B cell (primary cell): ENCODE measurements at regions not wholly inside any gene's neighbourhood (a gene's known extent, or its start where the extent isn't known, plus 50 kb on each side); places are given as distances from the start of the nearest gene placed in this dataset.

Experiments
- ATAC-seq: fragments of 200-7000 bp; cut with Tn5 transposase; one replicate; pipeline ENCODE4 v1.10.0; 2021; ENCODE audit warnings: low read depth, mild to moderate bottlenecking, moderate number of reproducible peaks, moderate library complexity
- CTCF ChIA-PET: fragments of 350-600 bp; sonication (Branson Sonifier 250); formaldehyde crosslinking; loops from one replicate; lab custom pipeline; 2021; ENCODE audit warnings: antibody characterized with exemption, inconsistent platforms; lab: Charles Lee
- POLR2A ChIA-PET: fragments of 350-600 bp; sonication (Branson Sonifier 250); formaldehyde crosslinking; loops from one replicate; lab custom pipeline; 2021; ENCODE audit warnings: antibody characterized with exemption; lab: Charles Lee
- DNase-seq: peaks from one replicate; pipeline ENCODE4 v3.0.0; 2013
- H2AFZ ChIP-seq: 2 replicates; pipeline ENCODE4 v1.6.1; 2012; ENCODE audit warnings: mild to moderate bottlenecking, low read depth, low read length; ENCODE audit not compliant: insufficient read depth, poor library complexity, severe bottlenecking
- H3K27ac ChIP-seq, 2 donors: 1 replicate in 1 of 2; 2 replicates in 1 of 2; pipeline ENCODE4 v1.5.1; 2012 to 2013; ENCODE audit warnings: low read length in 2 of 2, mild to moderate bottlenecking in 2 of 2, moderate library complexity in 1 of 2
- H3K27me3 ChIP-seq, 4 experiments: fragments of 200-600 bp in 1 of 4; sonication (generic) in 1 of 4; replicated peaks in 1 of 4; 1 replicate in 2 of 4; 2 replicates in 2 of 4; pipeline versions ENCODE4 v1.6.1 to v1.7.0; 2013 to 2016; ENCODE audit warnings: low read length in 3 of 4, mild to moderate bottlenecking in 2 of 4, mixed read lengths in 1 of 4, moderate library complexity in 1 of 4; ENCODE audit not compliant: insufficient read depth in 4 of 4, control insufficient read depth in 3 of 4; ENCODE audit errors: control extremely low read depth in 1 of 4
- H3K36me3 ChIP-seq, 2 experiments: replicated peaks in 1 of 2; 1 replicate in 1 of 2; 2 replicates in 1 of 2; pipeline versions ENCODE4 v1.6.1 to v1.7.1; 2013; ENCODE audit warnings: low read length in 1 of 2; ENCODE audit not compliant: insufficient read depth in 2 of 2, control insufficient read depth in 1 of 2; ENCODE audit errors: control extremely low read depth in 1 of 2, extremely low read depth in 1 of 2
- H3K4me1 ChIP-seq, 2 donors: fragments of 200-600 bp in 1 of 2; sonication (generic) in 1 of 2; 1 replicate in 1 of 2; 2 replicates in 1 of 2; pipeline versions ENCODE4 v1.5.1 to v1.6.1; 2013 to 2017; ENCODE audit warnings: low read length in 2 of 2; ENCODE audit not compliant: control insufficient read depth in 2 of 2, insufficient read depth in 2 of 2
- H3K4me2 ChIP-seq: replicated peaks from 2 replicates; pipeline ENCODE3; 2012; ENCODE audit warnings: mild to moderate bottlenecking, low read depth, low read length; ENCODE audit not compliant: poor library complexity, severe bottlenecking
- H3K4me3 ChIP-seq, 5 experiments: fragments of 200-600 bp in 1 of 5; sonication (generic) in 1 of 5; 1 replicate in 3 of 5; 2 replicates in 2 of 5; pipeline versions ENCODE4 v1.5.1 to v1.7.0; 2011 to 2016; ENCODE audit warnings: low read length in 4 of 5, mild to moderate bottlenecking in 4 of 5, low read depth in 2 of 5, control low read depth in 1 of 5, moderate library complexity in 1 of 5; ENCODE audit not compliant: insufficient read depth in 1 of 5; ENCODE audit errors: control extremely low read depth in 1 of 5, extremely low read depth in 1 of 5
- H3K79me2 ChIP-seq: fragments of 200-600 bp; sonication (generic); one replicate; pipeline ENCODE4 v1.6.0; 2016; ENCODE audit warnings: low read length; ENCODE audit not compliant: control insufficient read depth, insufficient read depth
- H3K9ac ChIP-seq: fragments of 200-600 bp; sonication (generic); 2 replicates; pipeline ENCODE4 v1.6.1; 2017; ENCODE audit warnings: mild to moderate bottlenecking, low read length, moderate library complexity
- H3K9me3 ChIP-seq, 3 donors: one replicate each; pipeline versions ENCODE4 v1.6.1 to v1.7.1; 2013; ENCODE audit warnings: low read length in 2 of 3; ENCODE audit not compliant: control insufficient read depth in 2 of 3, insufficient read depth in 1 of 3; ENCODE audit errors: control extremely low read depth in 1 of 3
- H4K20me1 ChIP-seq: 2 replicates; pipeline ENCODE4 v1.6.0; 2012; ENCODE audit warnings: mild to moderate bottlenecking, low read length; ENCODE audit not compliant: insufficient read depth, control insufficient read depth, poor library complexity, severe bottlenecking
- H3K27ac Mint-ChIP-seq: one replicate; pipeline ENCODE4 v1.8.0; 2021; ENCODE audit warnings: mixed read lengths
- H3K27me3 Mint-ChIP-seq: one replicate; pipeline ENCODE4 v1.8.0; 2021; ENCODE audit warnings: mixed read lengths
- H3K4me1 Mint-ChIP-seq: one replicate; pipeline ENCODE4 v1.8.0; 2021; ENCODE audit warnings: mixed read lengths
- H3K4me3 Mint-ChIP-seq: one replicate; pipeline ENCODE4 v1.8.0; 2021; ENCODE audit warnings: mixed read lengths
- H3K9me3 Mint-ChIP-seq: one replicate; pipeline ENCODE4 v1.8.0; 2022; ENCODE audit warnings: mixed read lengths; ENCODE audit not compliant: insufficient read depth
- EZH2 ChIP-seq: IDR thresholded peaks from 2 replicates; pipeline ENCODE4 v1.6.1; 2012; ENCODE audit warnings: borderline replicate concordance, low read depth, mild to moderate bottlenecking, moderate library complexity, low read length; ENCODE audit not compliant: insufficient read depth, poor library complexity, severe bottlenecking
- WGBS: methylation state at CpG from one replicate; pipeline ENCODE4 v1.1.5; 2013; ENCODE audit warnings: missing lambda C conversion rate; ENCODE audit not compliant: insufficient coverage; 5-methylcytosine and 5-hydroxymethylcytosine counted together
- intact Hi-C: fragments of 100-400 bp; cut with micrococcal nuclease; formaldehyde crosslinking; loops from one replicate; pipeline ENCODE4 v1.10.0; 2022
- TF ChIP-seq, protein P1 (sequence below): fragments of 200-600 bp; IDR thresholded peaks from one replicate; pipeline ENCODE4 v1.8.0; 2022; ENCODE audit warnings: antibody characterized with exemption, mild to moderate bottlenecking

GRCh38 chr2:187775196-187775595, 221.0 kb upstream of the TFPI start:
- H3K27ac ChIP-seq, result no peak overlapping the region
- Mint-ChIP-seq H3K27ac (no peak overlapping the region), H3K4me1 (no peaks in the 10 kb centered on the region), H3K27me3 (no peaks in the 10 kb centered on the region), H3K9me3 (no peaks in the 10 kb centered on the region), H3K4me3 (no peak overlapping the region)
- DNase-seq, result no peak
- no peaks in the 10 kb centered on the region for H3K4me1 ChIP-seq
- no peaks in the 10 kb centered on the region for H3K9me3 ChIP-seq
- ATAC-seq, result no peak
- H3K27me3 ChIP-seq, result no peaks in the 10 kb centered on the region
- ChIA-PET CTCF (no interaction called here), POLR2A (no interaction called here)
- H3K4me2 ChIP-seq, result no peak overlapping the region
- intact Hi-C loops, result no loop called here
- H3K9ac ChIP-seq, result no peak overlapping the region
- no peak overlapping the region for H3K4me3 ChIP-seq
- TF ChIP-seq, protein P1, sequence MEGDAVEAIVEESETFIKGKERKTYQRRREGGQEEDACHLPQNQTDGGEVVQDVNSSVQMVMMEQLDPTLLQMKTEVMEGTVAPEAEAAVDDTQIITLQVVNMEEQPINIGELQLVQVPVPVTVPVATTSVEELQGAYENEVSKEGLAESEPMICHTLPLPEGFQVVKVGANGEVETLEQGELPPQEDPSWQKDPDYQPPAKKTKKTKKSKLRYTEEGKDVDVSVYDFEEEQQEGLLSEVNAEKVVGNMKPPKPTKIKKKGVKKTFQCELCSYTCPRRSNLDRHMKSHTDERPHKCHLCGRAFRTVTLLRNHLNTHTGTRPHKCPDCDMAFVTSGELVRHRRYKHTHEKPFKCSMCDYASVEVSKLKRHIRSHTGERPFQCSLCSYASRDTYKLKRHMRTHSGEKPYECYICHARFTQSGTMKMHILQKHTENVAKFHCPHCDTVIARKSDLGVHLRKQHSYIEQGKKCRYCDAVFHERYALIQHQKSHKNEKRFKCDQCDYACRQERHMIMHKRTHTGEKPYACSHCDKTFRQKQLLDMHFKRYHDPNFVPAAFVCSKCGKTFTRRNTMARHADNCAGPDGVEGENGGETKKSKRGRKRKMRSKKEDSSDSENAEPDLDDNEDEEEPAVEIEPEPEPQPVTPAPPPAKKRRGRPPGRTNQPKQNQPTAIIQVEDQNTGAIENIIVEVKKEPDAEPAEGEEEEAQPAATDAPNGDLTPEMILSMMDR, result no peak
- TF ChIP-seq EZH2, result no peak
- H2AFZ ChIP-seq, result no peak overlapping the region
- no peaks in the 10 kb centered on the region for H4K20me1 ChIP-seq
- H3K79me2 ChIP-seq, result no peaks in the 10 kb centered on the region
- no CpG with 5 or more reads among the region's 2 CpGs for WGBS
- H3K36me3 ChIP-seq, result no peaks in the 10 kb centered on the region

DNA sequence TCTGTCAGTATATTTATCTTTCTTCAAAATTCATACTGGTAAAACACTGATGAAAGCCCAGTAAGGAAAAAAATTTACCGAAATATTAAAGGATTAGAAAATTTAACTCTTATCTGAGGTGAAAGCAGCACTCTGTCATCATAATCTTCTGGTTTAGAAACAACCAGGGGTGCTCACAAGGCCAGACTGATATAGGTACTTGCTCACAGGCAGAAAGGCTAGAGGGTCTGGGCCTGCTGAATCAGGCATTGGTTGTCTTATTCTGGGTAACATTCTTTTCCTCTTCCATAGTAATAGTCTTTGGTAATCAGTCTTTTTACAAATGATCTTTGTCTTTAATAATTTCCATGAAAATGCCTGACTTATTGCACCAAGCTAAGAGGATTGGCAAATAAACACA, 221.4 kb upstream of the TFPI start:
- CTCF ChIA-PET, result no interaction called here
- no peaks in the 10 kb centered on the region for H3K36me3 ChIP-seq
- DNase-seq (no peak), ATAC-seq (no peak)
- Mint-ChIP-seq H3K9me3 (no peaks in the 10 kb centered on the region), H3K27ac (no peak overlapping the region), H3K4me1 (no peaks in the 10 kb centered on the region), H3K27me3 (no peaks in the 10 kb centered on the region), H3K4me3 (no peak overlapping the region)
- no peaks in the 10 kb centered on the region for H4K20me1 ChIP-seq
- H2AFZ ChIP-seq, result no peak overlapping the region
- H3K27ac ChIP-seq, result no peak overlapping the region
- WGBS, result no CpG with 5 or more reads among the region's 1 CpG
- intact Hi-C loops, result no loop called here
- TF ChIP-seq, protein P1, result no peak
- no peak for TF ChIP-seq EZH2
- H3K27me3 ChIP-seq, result no peaks in the 10 kb centered on the region
- H3K9me3 ChIP-seq, result no peaks in the 10 kb centered on the region
- no peaks in the 10 kb centered on the region for H3K79me2 ChIP-seq
- POLR2A ChIA-PET, result no interaction called here
- H3K4me1 ChIP-seq, result no peaks in the 10 kb centered on the region
- H3K9ac ChIP-seq, result no peak overlapping the region
- no peak overlapping the region for H3K4me2 ChIP-seq
- H3K4me3 ChIP-seq, result no peak overlapping the region
